ENCODE measurements at regions not wholly inside any gene's neighbourhood (a gene's known extent, or its start where the extent isn't known, plus 50 kb on each side); places are given as distances from the start of the nearest gene placed in this dataset.

GRCh38 chrX:42422961-42423360 lies 355.0 kb downstream of the PPP1R2C start:
- TF ChIP-seq POLR2A (IDR thresholded peaks at IDR 0.05) (no peak), CTCF (IDR thresholded peaks at IDR 0.05) (no peak), POLR2AphosphoS5 (IDR thresholded peaks at IDR 0.05) (no peak), EP300 (IDR thresholded peaks at IDR 0.05) (no peak)

Measured in sigmoid colon (tissue), 4 donors.